Ovary (tissue), 7 donors: ENCODE measurements at regions not wholly inside any gene's neighbourhood (a gene's known extent, or its start where the extent isn't known, plus 50 kb on each side); places are given as distances from the start of the nearest gene placed in this dataset.

Experiments used
- DNase-seq, 5 donors: peaks; one replicate each; pipeline ENCODE4 v3.0.0-alpha.2; 2019 to 2020
- H3K27ac ChIP-seq, 2 donors: fragments of 200-600 bp; one replicate each; pipeline versions ENCODE4 v1.5.1 to v1.8.0; 2019 to 2022
- H3K27me3 ChIP-seq: fragments of 200-600 bp; one replicate; pipeline ENCODE4 v1.8.0; 2022
- H3K36me3 ChIP-seq: fragments of 200-600 bp; sonication (generic); one replicate; pipeline ENCODE4 v1.5.1; 2019
- H3K4me1 ChIP-seq: one replicate; pipeline ENCODE4 v1.8.1; 2013; ENCODE audit warnings: mild to moderate bottlenecking, moderate library complexity; ENCODE audit not compliant: insufficient read depth
- H3K4me3 ChIP-seq: fragments of 200-600 bp; sonication (generic); one replicate; pipeline ENCODE4 v1.5.1; 2017
- H3K9me3 ChIP-seq, 2 donors: fragments of 200-600 bp in 1 of 2; sonication (generic) in 1 of 2; one replicate each; pipeline versions ENCODE4 v1.5.1 to v1.8.1; 2013 to 2019; ENCODE audit warnings: mild to moderate bottlenecking in 1 of 2, moderate library complexity in 1 of 2
- EP300 ChIP-seq: sonication (generic); formaldehyde crosslinking; IDR thresholded peaks from one replicate; pipeline ENCODE4 v1.6.1; 2017; ENCODE audit warnings: antibody characterized with exemption
- POLR2A ChIP-seq: fragments of 450-650 bp; IDR thresholded peaks from one replicate; pipeline ENCODE4 v1.6.1; 2017; ENCODE audit warnings: antibody characterized with exemption, mild to moderate bottlenecking, moderate library complexity
- WGBS, 3 donors: extraction: QIAGEN DNeasy Blood & Tissue Kit in 1 of 3; methylation state at CpG; one replicate each; pipeline versions ENCODE4 v1.1.5 to v1.1.7; 2013 to 2017; 5-methylcytosine and 5-hydroxymethylcytosine counted together
- intact Hi-C, 4 donors: fragments of 100-400 bp; cut with DNase I; formaldehyde crosslinking; loops; one replicate each; pipeline versions ENCODE4 v1.11.0 to v1.15.1; 2022 to 2023
- TF ChIP-seq, protein P1 (sequence below), 3 donors: fragments of 450-650 bp in 2 of 3; fragments of 200-600 bp in 1 of 3; IDR thresholded peaks; one replicate each; pipeline versions ENCODE4 v1.5.1 to v1.8.0; 2016 to 2022; ENCODE audit warnings: antibody characterized with exemption in 3 of 3, mild to moderate bottlenecking in 1 of 3
- donor health status: DM: no; HTN: no; CAD: no; lungs with moderate emphysema.
- donor health status: DM: no; HTN: no; CAD: no.
- donor health status: Bipolar disorder and iron deficiency.
- donor health status: DM: no; HTN: no; CAD: no.
- donor health status: DM: yes; HTN: yes; CAD: no.

DNA sequence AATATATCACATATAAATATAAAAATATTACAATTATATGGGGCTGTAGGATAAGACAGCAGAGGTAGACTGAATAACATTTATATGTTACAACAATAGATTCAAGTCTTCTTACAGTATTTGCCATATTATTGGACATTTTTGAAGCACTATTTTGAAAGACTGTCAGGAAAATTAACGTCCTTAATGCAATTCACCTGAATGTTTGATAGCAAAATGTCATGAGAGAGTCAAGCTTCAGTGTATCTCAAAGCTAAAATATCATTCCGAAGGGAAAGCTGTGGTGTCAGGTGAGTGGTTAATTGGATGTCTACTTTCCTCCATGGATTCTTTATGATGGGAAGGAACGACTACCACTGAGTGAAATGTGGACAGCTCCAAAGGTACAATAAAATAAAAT lies 1004.0 kb downstream of the HACE1 start:
- WGBS, 3 donors, result 55 to 60% (median 58%) methylated on average over 3 of the region's 3 CpGs
- no peaks in the 10 kb centered on the region for H3K27me3 ChIP-seq
- no peak overlapping the region for H3K4me3 ChIP-seq

DNA sequence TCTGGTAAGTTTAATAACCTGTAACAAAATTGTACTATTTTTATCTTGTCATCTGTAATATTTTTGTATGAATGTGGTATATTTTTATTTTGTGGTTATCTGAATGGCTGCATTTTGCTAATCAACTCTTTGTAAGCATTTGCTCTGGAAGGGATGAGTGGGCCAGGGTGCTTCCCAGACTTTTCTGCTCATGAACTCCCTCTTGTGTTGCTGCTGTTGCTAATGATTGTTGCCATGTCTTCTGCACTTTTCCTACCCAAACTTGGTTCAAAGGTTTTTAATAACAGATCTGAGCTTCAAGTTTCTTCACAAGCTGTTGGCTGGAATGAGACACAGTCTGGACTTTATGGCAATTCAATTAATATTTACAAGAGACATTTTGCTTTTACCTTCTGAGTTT lies 1005.7 kb downstream of the HACE1 start:
- TF ChIP-seq POLR2A (no peak), EP300 (no peak)
- TF ChIP-seq, protein P1, sequence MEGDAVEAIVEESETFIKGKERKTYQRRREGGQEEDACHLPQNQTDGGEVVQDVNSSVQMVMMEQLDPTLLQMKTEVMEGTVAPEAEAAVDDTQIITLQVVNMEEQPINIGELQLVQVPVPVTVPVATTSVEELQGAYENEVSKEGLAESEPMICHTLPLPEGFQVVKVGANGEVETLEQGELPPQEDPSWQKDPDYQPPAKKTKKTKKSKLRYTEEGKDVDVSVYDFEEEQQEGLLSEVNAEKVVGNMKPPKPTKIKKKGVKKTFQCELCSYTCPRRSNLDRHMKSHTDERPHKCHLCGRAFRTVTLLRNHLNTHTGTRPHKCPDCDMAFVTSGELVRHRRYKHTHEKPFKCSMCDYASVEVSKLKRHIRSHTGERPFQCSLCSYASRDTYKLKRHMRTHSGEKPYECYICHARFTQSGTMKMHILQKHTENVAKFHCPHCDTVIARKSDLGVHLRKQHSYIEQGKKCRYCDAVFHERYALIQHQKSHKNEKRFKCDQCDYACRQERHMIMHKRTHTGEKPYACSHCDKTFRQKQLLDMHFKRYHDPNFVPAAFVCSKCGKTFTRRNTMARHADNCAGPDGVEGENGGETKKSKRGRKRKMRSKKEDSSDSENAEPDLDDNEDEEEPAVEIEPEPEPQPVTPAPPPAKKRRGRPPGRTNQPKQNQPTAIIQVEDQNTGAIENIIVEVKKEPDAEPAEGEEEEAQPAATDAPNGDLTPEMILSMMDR (IDR thresholded peaks at IDR 0.05), result no peak
- Histone ChIP-seq H3K4me3 (no peak overlapping the region), H3K4me1 (no peaks in the 10 kb centered on the region), H3K27me3 (no peaks in the 10 kb centered on the region), H3K36me3 (no peaks in the 10 kb centered on the region), H3K9me3 (no peaks in the 10 kb centered on the region), H3K27ac (no peak overlapping the region)
- no peak for DNase-seq
- intact Hi-C loops, result no loop called here

More for the DNA sequence above, 1004.0 kb downstream of the HACE1 start:
- TF ChIP-seq POLR2A (no peak), EP300 (no peak)
- TF ChIP-seq, protein P1 (IDR thresholded peaks at IDR 0.05), result no peak
- Histone ChIP-seq H3K9me3 (no peaks in the 10 kb centered on the region), H3K27ac (no peak overlapping the region), H3K36me3 (no peaks in the 10 kb centered on the region), H3K4me1 (no peaks in the 10 kb centered on the region)
- intact Hi-C loops, result no loop called here
- no peak for DNase-seq

DNA sequence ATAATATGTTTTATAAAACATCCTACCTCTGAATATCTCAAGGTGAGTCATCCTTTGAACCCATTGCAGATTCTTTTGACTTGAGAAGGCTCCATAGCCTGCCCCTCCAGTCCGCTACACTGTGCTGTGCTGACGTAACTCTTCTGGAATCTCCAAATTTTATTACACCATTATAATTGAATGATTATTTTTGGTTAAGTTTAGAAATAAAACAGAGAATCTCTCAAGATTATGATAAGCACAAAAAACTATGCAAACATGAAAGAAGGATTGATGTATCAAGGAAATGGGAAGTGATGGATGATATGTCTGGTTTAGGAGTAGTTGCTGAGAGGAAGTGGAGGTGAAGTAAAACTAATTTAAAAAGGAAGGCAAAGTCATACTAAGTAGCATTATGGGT lies 1021.3 kb downstream of the HACE1 start:
- H3K9me3 ChIP-seq, result no peaks in the 10 kb centered on the region
- intact Hi-C loops, result no loop called here
- 77 to 86% (median 81%) methylated on average over 2 of the region's 2 CpGs for WGBS, 3 donors
- H3K4me3 ChIP-seq, result no peak overlapping the region
- TF ChIP-seq, protein P1 (IDR thresholded peaks at IDR 0.05), result no peak
- TF ChIP-seq POLR2A (no peak), EP300 (no peak)
- no peak for DNase-seq
- no peak overlapping the region for H3K27ac ChIP-seq
- no peaks in the 10 kb centered on the region for H3K27me3 ChIP-seq
- H3K36me3 ChIP-seq, result no peaks in the 10 kb centered on the region
- H3K4me1 ChIP-seq, result no peaks in the 10 kb centered on the region

DNA sequence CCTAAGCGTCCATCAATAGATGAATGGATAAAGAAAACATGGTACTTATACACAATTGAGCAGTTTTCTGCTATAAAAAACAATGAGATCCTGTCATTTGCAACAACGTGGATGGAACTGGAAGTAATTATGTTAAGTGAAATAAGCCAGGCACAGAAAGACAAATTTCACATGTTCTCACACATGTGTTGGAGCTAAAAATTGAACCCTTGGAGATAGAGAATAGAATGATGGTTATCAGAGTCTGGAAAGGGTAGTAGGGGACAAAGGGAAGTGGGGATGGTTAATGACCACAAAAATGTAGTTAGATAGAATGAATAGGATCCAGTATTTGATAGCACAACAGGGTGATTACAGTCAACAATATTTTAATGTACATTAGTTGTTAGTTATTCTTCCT lies 1033.5 kb downstream of the HACE1 start:
- 9 to 45% (median 36%) methylated on average over 2 of the region's 2 CpGs for WGBS, 3 donors
- TF ChIP-seq, protein P1 (IDR thresholded peaks at IDR 0.05), result no peak
- no peak for TF ChIP-seq POLR2A
- TF ChIP-seq EP300, result no peak
- no peaks in the 10 kb centered on the region for H3K36me3 ChIP-seq

DNA sequence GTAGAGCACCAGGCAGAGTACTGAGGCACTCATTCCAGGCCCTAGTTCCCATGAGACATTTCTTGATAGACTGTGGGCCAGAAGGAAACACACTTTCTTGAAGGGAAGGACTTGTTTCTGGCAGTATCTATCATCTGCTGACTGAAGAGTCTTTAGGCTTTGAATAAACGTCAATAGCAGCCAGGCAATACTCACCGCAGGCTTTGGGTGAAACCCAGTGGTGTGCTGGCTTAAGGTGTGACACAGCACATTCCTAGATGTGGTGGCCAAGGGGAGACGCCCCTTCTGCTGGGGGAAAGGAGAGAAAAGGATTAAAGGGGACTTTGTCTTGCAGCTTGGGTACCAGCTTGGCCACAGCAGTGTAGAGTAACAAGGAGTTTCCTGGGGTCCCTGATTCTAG lies 1039.6 kb downstream of the HACE1 start:
- no peaks in the 10 kb centered on the region for H3K4me1 ChIP-seq
- H3K27me3 ChIP-seq, result no peaks in the 10 kb centered on the region
- no peaks in the 10 kb centered on the region for H3K9me3 ChIP-seq
- intact Hi-C loops, result no loop called here
- TF ChIP-seq, protein P1 (IDR thresholded peaks at IDR 0.05), result no peak
- TF ChIP-seq EP300 (no peak), POLR2A (no peak)
- WGBS, 3 donors, result 61 to 66% (median 61%) methylated on average over 3 of the region's 3 CpGs
- H3K36me3 ChIP-seq, result no peaks in the 10 kb centered on the region
- no peak overlapping the region for H3K27ac ChIP-seq
- H3K4me3 ChIP-seq, result no peak overlapping the region
- no peak for DNase-seq

More for the DNA sequence above, 1033.5 kb downstream of the HACE1 start:
- intact Hi-C loops, result no loop called here
- Histone ChIP-seq H3K27me3 (no peaks in the 10 kb centered on the region), H3K4me3 (no peak overlapping the region), H3K9me3 (no peaks in the 10 kb centered on the region), H3K27ac (no peak overlapping the region), H3K4me1 (no peaks in the 10 kb centered on the region)
- no peak for DNase-seq
